ENCODE measurements at regions not wholly inside any gene's neighbourhood (a gene's known extent, or its start where the extent isn't known, plus 50 kb on each side); places are given as distances from the start of the nearest gene placed in this dataset.
A peak's percentile ranks its signal among the peaks of the same experiment; 100 is the strongest.

DNA sequence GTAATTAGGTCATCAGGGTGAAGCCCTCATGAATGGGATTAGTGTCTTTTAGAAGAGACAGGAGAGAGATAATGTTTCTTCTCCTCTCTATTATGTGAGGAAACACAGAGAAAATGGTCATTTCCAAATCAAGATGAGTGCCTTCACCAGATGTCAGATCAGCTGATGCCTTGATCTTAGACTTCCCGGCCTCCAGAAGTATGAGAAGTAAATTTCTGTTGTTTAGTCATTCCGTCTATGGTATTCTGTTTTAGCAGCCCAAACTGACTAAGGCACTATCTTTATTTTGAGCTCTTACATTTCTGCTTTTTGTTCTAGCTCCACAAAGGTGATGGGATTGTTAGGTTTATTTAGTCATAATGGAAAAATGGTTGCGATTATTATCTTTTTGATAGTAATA lies 273.2 kb upstream of the GADL1 start:
- Histone ChIP-seq H3K4me1 (ENCODE audit: insufficient read depth, low read length) (peaks cover 16% of the 10 kb centered on the region), H3K36me3 (replicated peaks in 1 of 2; ENCODE audit: control insufficient read depth in 1 of 2, insufficient read depth in 2 of 2, low read length in 2 of 2) (no peaks in the 10 kb centered on the region), H3K9ac (ENCODE audit: insufficient read depth, low read depth, low read length) (no peak overlapping the region), H3K4me2 (ENCODE audit: low read depth, low read length) (no peak overlapping the region), H3K9me3 (ENCODE audit: low read length) (no peaks in the 10 kb centered on the region), H3K4me3 (replicated peaks in 1 of 3; ENCODE audit: insufficient read depth in 1 of 3, low read depth in 2 of 3, low read length in 3 of 3) (no peak overlapping the region), H2AFZ (ENCODE audit: low read length) (no peak overlapping the region), H3K27ac (ENCODE audit: extremely low read length, insufficient read depth, low read length) (no peak overlapping the region), H3K79me2 (ENCODE audit: insufficient read depth, low read length) (no peaks in the 10 kb centered on the region), H4K20me1 (ENCODE audit: insufficient read depth, low read length) (no peaks in the 10 kb centered on the region), H3K27me3 (ENCODE audit: control insufficient read depth in 1 of 2, insufficient read depth in 2 of 2, low read length in 2 of 2) (no peaks in the 10 kb centered on the region; a peak in 1 of 5 replicates)
- intact Hi-C loops (cut with micrococcal nuclease; ENCODE audit: unreplicated experiment) (no loop called here), in situ Hi-C loops (cut with HindIII; ENCODE audit: extremely low pct_ligation_motif_present, low pct_unique_long_range_greater_than_20kb) (no loop called here)
- ChIA-PET POLR2A (no interaction called here), CTCF (ENCODE audit: low intra/inter-chr PET ratio, low total read pairs) (no interaction called here)
- no peak for ATAC-seq
- no peak for DNase-seq (ENCODE audit: low spot score)
- BruUV-seq (replicated peaks): no TSS peak
- WGBS (ENCODE audit: low lambda C conversion rate): 85% methylated on average over 3 of the region's 3 CpGs
- no peak for FAIRE-seq
- 0 out of 2 replicates have a peak, but pooled peaks have one; percentile 22 for TF ChIP-seq ZNF264 (CRISPR knock-in tag; IDR thresholded peaks at IDR 0.05)
- TF ChIP-seq, protein P1, sequence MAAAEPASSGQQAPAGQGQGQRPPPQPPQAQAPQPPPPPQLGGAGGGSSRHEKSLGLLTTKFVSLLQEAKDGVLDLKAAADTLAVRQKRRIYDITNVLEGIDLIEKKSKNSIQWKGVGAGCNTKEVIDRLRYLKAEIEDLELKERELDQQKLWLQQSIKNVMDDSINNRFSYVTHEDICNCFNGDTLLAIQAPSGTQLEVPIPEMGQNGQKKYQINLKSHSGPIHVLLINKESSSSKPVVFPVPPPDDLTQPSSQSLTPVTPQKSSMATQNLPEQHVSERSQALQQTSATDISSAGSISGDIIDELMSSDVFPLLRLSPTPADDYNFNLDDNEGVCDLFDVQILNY (CRISPR knock-in tag; conservative IDR thresholded peaks at IDR 0.05): no peak

DNA sequence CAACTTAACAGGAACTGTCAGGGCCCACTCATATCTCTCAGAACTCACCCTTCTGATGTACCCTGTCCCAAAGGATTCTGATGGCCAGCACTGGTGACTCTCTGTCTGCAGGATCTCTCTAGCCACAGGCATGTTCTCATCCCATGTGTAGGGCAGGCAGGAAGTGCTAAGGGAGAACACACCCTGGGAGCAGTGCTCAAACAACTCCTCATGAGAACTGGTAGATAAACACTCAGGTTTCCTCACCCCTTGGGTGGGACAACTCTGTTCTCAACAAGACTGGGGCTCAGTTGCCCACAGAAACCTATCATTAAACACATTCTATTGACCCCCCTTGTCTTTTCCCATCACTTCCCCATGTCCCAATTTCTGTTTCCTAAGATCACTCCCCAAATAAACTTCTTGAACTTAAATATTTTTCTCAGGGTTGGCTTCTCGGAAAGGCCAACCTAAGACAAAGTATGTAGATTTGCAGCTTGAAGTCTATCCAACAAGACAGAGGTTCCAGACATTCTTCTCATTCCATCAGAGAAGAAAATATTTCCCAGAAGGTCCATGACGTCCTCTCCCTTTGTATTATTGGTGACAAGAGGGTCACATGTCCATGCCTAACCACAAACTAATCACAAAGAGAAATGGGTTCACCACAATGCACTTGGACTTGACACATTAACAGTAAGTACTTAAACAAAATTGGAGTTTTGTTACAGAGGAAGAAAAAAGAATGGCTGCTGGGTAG lies 276.6 kb upstream of the GADL1 start:
- POLR2A ChIA-PET: no interaction called here
- Histone ChIP-seq H3K9me3 (ENCODE audit: low read length) (no peaks in the 10 kb centered on the region), H3K27ac (ENCODE audit: extremely low read length, insufficient read depth, low read length) (no peak overlapping the region), H3K9ac (ENCODE audit: insufficient read depth, low read depth, low read length) (no peak overlapping the region), H3K36me3 (replicated peaks in 1 of 2; ENCODE audit: control insufficient read depth in 1 of 2, insufficient read depth in 2 of 2, low read length in 2 of 2) (no peaks in the 10 kb centered on the region), H4K20me1 (ENCODE audit: insufficient read depth, low read length) (no peaks in the 10 kb centered on the region), H2AFZ (ENCODE audit: low read length) (no peak overlapping the region), H3K4me3 (replicated peaks in 1 of 3; ENCODE audit: insufficient read depth in 1 of 3, low read depth in 2 of 3, low read length in 3 of 3) (no peak overlapping the region), H3K4me1 (ENCODE audit: insufficient read depth, low read length) (peaks cover 10% of the 10 kb centered on the region), H3K27me3 (ENCODE audit: control insufficient read depth in 1 of 2, insufficient read depth in 2 of 2, low read length in 2 of 2) (no peaks in the 10 kb centered on the region; a peak in 1 of 5 replicates), H3K4me2 (ENCODE audit: low read depth, low read length) (no peak overlapping the region), H3K79me2 (ENCODE audit: insufficient read depth, low read length) (no peaks in the 10 kb centered on the region)
- ATAC-seq (no peak), DNase-seq (ENCODE audit: low spot score) (no peak), FAIRE-seq (no peak)
- CTCF ChIA-PET (ENCODE audit: low intra/inter-chr PET ratio, low total read pairs): no interaction called here
- no peak for TF ChIP-seq ARHGAP35 (CRISPR knock-in tag; IDR thresholded peaks at IDR 0.05; ENCODE audit: borderline replicate concordance)
- in situ Hi-C loops (cut with HindIII; ENCODE audit: extremely low pct_ligation_motif_present, low pct_unique_long_range_greater_than_20kb) (no loop called here), intact Hi-C loops (cut with micrococcal nuclease; ENCODE audit: unreplicated experiment) (no loop called here)
- 57% methylated on average over 2 of the region's 2 CpGs for WGBS (ENCODE audit: low lambda C conversion rate)
- BruUV-seq (replicated peaks): no TSS peak

Data from HepG2 (cell line).